IPS-15b (cell line): ENCODE measurements at regions not wholly inside any gene's neighbourhood (a gene's known extent, or its start where the extent isn't known, plus 50 kb on each side); places are given as distances from the start of the nearest gene placed in this dataset.
"Not testable (repeated sequence)": the region's sequence is repeated elsewhere in the genome, so short reads cannot be mapped to it uniquely, and the experiment has no call there.

Experiments used
- H3K27me3 ChIP-seq: one replicate; pipeline ENCODE4 v1.6.1; 2013; ENCODE audit warnings: low read length; ENCODE audit not compliant: control insufficient read depth, insufficient read depth
- H3K36me3 ChIP-seq: one replicate; pipeline ENCODE4 v1.6.1; 2013; ENCODE audit warnings: low read length; ENCODE audit not compliant: control insufficient read depth, insufficient read depth
- H3K4me1 ChIP-seq: one replicate; pipeline ENCODE4 v1.6.1; 2013; ENCODE audit warnings: mild to moderate bottlenecking, low read length; ENCODE audit not compliant: control insufficient read depth, insufficient read depth
- H3K4me3 ChIP-seq: one replicate; pipeline ENCODE4 v1.5.1; 2013; ENCODE audit warnings: low read depth, low read length
- H3K9ac ChIP-seq: one replicate; pipeline ENCODE4 v1.6.1; 2013; ENCODE audit warnings: low read depth, mild to moderate bottlenecking, low read length
- H3K9me3 ChIP-seq: one replicate; pipeline ENCODE4 v1.6.1; 2013; ENCODE audit warnings: mild to moderate bottlenecking, low read length; ENCODE audit not compliant: control insufficient read depth, insufficient read depth

DNA sequence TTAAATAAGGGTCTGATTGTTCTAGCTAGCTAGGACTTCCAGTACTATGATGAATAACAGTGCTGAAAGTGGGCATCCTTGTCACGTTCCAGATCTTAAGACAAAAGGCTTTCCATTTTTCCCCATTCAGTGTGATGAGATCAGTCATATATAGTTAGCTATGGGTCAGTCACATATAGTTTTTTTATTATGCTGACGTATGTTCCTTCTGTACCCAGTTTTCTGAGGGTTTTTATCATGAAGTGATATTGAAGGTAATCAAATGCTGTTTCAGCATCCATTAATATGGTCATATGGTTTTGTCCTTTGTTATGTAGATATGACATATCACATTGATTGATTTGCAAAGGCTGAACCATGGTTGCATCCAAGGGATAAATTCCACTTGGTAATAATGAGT, 800.1 kb upstream of the FBXO33 start:
- Histone ChIP-seq H3K36me3 (no peaks in the 10 kb centered on the region), H3K9me3 (peaks cover 3% of the 10 kb centered on the region), H3K4me1 (no peaks in the 10 kb centered on the region), H3K9ac (no peak overlapping the region), H3K4me3 (no peak overlapping the region), H3K27me3 (no peaks in the 10 kb centered on the region)

GRCh38 chr14:40229676-40230075, 797.4 kb upstream of the FBXO33 start:
- H3K36me3 ChIP-seq = no peaks in the 10 kb centered on the region
- H3K4me3 ChIP-seq = no peak overlapping the region
- no peaks in the 10 kb centered on the region for H3K27me3 ChIP-seq
- H3K4me1 ChIP-seq = no peaks in the 10 kb centered on the region
- no peaks in the 10 kb centered on the region for H3K9me3 ChIP-seq
- H3K9ac ChIP-seq = no peak overlapping the region

DNA sequence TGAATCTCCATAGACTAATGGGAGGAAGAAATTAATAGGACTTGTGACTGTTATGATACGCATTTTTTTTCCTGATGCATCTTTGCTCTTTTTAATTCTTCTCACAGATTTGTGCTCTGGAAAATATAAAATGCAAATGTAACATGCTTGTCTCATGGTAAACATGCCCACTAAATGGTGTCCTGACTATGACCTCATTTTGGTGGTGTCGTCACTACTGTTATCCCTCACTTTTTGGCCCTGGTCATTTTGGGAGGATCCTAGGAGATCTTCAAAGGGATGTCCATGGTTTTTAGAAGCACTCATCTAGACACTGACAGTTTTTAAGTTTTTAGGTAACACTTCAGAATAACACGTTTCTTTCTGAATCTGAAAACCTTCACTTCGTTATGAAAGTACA, 790.8 kb upstream of the FBXO33 start:
- no peak overlapping the region for H3K9ac ChIP-seq
- H3K27me3 ChIP-seq = no peaks in the 10 kb centered on the region
- H3K4me3 ChIP-seq = no peak overlapping the region
- H3K9me3 ChIP-seq = no peaks in the 10 kb centered on the region
- no peaks in the 10 kb centered on the region for H3K36me3 ChIP-seq
- H3K4me1 ChIP-seq = no peaks in the 10 kb centered on the region

- H3K9ac ChIP-seq = no peak overlapping the region
- no peak overlapping the region for H3K4me3 ChIP-seq
- H3K4me1 ChIP-seq = no peaks in the 10 kb centered on the region
- no peaks in the 10 kb centered on the region for H3K36me3 ChIP-seq
- no peaks in the 10 kb centered on the region for H3K9me3 ChIP-seq
- H3K27me3 ChIP-seq = no peaks in the 10 kb centered on the region
Observed at GRCh38 chr14:40221428-40221827, 789.2 kb upstream of the FBXO33 start.

- H3K27me3 ChIP-seq = no peaks in the 10 kb centered on the region
- no peaks in the 10 kb centered on the region for H3K36me3 ChIP-seq
- no peaks in the 10 kb centered on the region for H3K9me3 ChIP-seq
- H3K4me3 ChIP-seq = no peak overlapping the region
- no peak overlapping the region for H3K9ac ChIP-seq
- no peaks in the 10 kb centered on the region for H3K4me1 ChIP-seq
Observed at GRCh38 chr14:40219032-40219431, 786.8 kb upstream of the FBXO33 start.

DNA sequence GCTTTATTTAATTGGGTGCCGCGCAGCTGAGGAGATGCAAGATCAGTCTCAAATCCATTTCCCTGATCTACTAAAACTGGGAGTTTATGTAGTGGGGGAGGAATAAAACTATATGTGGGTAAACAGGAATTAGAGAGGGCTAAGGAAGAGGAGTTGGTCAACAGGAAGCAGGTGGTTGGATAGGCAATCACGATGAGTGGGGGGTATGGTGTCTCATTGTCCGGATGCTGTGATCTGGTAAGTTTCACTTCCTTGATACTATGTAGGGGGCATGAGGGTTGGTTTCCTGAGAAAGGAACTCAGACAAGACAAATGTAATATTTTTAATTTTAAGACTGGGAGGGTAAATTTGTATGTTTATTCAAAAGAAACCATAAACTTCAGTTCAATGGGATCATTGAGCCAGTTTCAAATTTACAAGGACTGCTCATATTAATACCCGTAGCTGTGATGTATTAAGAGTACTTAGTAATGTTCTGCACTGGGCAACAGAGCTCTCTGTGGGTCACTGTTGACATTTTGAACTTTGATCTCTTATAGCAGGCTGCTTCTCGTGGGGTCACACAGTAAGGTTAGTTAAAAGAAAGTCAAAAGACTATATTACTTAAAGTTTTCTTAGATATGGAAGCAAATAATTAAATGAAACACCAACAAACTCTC, 786.2 kb upstream of the FBXO33 start:
- no peaks in the 10 kb centered on the region for H3K36me3 ChIP-seq
- H3K4me1 ChIP-seq = no peaks in the 10 kb centered on the region
- no peak overlapping the region for H3K4me3 ChIP-seq
- H3K9me3 ChIP-seq = no peaks in the 10 kb centered on the region
- no peaks in the 10 kb centered on the region for H3K27me3 ChIP-seq
- H3K9ac ChIP-seq = no peak overlapping the region

- H3K4me1 ChIP-seq = no peaks in the 10 kb centered on the region
- H3K36me3 ChIP-seq = no peaks in the 10 kb centered on the region
Observed at GRCh38 chr14:40216976-40217375, 784.7 kb upstream of the FBXO33 start.

DNA sequence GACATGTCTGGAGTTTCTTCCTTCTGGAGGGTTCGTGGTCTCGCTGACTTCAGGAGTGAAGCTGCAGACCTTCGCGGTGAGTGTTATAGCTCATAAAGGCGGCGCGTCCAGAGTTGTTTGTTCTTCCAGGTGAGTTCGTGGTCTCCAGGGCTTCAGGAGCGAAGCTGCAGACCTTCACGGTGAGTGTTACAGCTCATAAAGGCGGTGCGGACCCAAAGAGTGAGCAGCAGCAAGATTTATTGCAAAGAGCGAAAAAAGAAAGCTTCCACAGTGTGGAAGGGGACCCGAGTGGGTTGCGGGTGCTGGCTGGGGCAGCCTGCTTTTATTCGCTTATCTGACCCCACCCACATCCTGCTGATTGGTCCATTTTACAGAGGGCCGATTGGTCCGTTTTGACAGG, 784.2 kb upstream of the FBXO33 start:
- H3K4me1 ChIP-seq, H3K27me3 ChIP-seq, H3K9ac ChIP-seq, H3K9me3 ChIP-seq, H3K36me3 ChIP-seq, H3K4me3 ChIP-seq: not testable (repeated sequence)

More at GRCh38 chr14:40216976-40217375, 784.7 kb upstream of the FBXO33 start:
- Histone ChIP-seq H3K9ac (no peak overlapping the region), H3K27me3 (no peaks in the 10 kb centered on the region), H3K9me3 (no peaks in the 10 kb centered on the region), H3K4me3 (no peak overlapping the region)

DNA sequence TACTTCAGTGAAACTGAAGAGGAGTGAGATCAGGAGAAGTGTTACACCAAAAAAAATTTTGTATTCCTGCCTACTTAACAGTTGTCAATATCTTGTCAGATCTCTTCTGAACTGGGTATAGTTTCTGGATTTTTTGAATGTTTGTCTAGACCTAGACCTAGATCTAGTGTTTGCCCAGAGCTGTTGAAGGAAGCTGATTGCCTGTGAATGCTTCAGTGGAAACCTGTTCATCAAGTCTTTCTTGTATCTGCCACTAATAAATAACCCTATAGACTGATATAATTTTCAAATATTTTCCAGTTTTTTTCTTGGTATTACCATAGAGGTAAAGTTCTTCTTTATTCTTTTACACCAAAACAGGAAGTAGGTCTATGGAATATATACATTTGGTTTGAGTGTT, 781.5 kb upstream of the FBXO33 start:
- Histone ChIP-seq H3K9me3 (no peaks in the 10 kb centered on the region), H3K9ac (no peak overlapping the region), H3K4me1 (no peaks in the 10 kb centered on the region), H3K4me3 (no peak overlapping the region), H3K36me3 (no peaks in the 10 kb centered on the region), H3K27me3 (no peaks in the 10 kb centered on the region)

DNA sequence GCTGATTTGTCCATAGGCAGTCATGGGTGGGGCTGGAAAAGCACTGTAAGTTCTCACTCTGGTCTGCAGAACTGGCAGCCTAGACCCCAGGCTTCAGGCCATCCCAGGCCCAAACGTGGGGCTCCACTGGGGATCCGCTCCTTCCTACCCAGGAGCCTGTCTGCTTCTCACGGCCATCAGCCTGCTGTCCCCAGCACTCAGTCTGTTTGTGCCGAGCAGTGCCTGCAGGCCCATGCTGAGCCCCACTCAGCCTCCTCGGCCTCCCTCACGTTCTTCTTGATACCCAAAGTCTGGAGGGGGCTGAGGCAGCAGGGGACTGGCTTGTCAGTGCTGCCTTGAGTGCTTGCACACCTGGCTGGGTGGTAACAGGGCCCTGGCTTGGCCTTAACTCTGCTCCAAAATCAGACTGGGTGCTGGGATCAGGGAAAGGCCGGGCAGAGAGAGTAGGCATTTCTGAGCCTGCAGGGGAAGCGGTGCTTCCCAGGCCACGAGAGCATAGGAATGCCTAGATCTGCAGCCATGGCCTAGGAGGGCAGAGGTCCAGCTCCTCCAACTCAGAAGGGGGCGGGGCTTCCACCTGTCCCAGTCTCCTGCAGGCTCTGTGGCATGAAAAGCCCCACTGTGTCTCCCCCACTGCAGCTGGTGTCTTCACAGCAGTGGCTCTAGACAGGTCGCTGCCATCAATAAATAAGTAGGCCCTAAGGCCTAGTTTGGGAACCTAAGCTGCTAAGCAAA, 772.4 kb upstream of the FBXO33 start:
- Histone ChIP-seq H3K4me3 (no peak overlapping the region), H3K36me3 (no peaks in the 10 kb centered on the region), H3K9me3 (no peaks in the 10 kb centered on the region), H3K9ac (no peak overlapping the region), H3K27me3 (no peaks in the 10 kb centered on the region), H3K4me1 (no peaks in the 10 kb centered on the region)

DNA sequence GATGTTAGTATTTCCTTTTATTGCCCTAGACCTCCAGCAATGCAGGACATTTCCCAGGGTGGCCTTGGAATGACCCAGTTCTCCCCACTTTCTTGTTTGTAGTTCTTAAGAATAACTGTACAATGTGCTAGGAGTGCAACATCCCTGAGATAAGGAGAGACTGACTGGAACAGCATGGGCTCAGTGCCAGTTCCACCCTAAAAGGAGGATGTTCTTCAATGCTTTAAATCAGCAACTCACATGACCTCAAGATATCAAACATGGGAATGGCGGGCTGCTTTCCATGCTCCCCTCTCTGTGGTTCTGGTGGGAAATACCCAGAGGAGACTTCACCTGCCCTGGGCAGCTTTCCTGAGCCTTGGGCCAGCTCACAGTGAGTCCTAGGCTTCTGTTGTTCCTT, 766.9 kb upstream of the FBXO33 start:
- Histone ChIP-seq H3K27me3 (no peaks in the 10 kb centered on the region), H3K4me1 (no peaks in the 10 kb centered on the region), H3K9ac (no peak overlapping the region), H3K9me3 (no peaks in the 10 kb centered on the region), H3K4me3 (no peak overlapping the region), H3K36me3 (no peaks in the 10 kb centered on the region)

GRCh38 chr14:40197344-40197743, 765.1 kb upstream of the FBXO33 start:
- Histone ChIP-seq H3K4me1 (no peaks in the 10 kb centered on the region), H3K9ac (no peak overlapping the region)

More at GRCh38 chr14:40197344-40197743, 765.1 kb upstream of the FBXO33 start:
- Histone ChIP-seq H3K27me3 (no peaks in the 10 kb centered on the region), H3K36me3 (no peaks in the 10 kb centered on the region), H3K4me3 (no peak overlapping the region), H3K9me3 (no peaks in the 10 kb centered on the region)
